Activated naive CD4-positive, alpha-beta T cell treated with Interleukin-2 at 50 U/mL for 16 hours (primary cell): ENCODE measurements at regions not wholly inside any gene's neighbourhood (a gene's known extent, or its start where the extent isn't known, plus 50 kb on each side); places are given as distances from the start of the nearest gene placed in this dataset.

Experiments used
- DNase-seq: peaks from one replicate; pipeline ENCODE4 v3.0.0-alpha.2; 2020

DNA sequence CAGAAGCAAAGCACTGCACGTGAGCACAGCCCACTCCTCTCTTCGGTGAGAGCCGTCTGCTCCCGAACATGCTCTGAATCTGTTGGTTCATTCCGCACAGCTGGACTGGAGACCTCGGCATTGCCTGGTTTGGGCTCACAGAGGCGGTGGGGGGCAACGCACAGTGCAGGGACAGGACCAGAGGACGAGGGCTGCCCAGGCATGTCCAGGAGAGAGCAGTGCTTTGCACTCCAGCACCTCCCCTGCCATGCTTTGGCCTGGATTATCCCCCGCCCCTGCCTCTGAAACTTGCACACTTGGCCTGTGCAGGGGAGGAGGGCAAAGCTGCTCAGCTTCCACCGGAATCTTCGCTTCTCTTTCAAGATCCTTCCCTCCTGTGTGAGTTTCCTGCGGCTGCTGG is 536.5 kb downstream of the BRD1 start:
- DNase-seq: no peak

DNA sequence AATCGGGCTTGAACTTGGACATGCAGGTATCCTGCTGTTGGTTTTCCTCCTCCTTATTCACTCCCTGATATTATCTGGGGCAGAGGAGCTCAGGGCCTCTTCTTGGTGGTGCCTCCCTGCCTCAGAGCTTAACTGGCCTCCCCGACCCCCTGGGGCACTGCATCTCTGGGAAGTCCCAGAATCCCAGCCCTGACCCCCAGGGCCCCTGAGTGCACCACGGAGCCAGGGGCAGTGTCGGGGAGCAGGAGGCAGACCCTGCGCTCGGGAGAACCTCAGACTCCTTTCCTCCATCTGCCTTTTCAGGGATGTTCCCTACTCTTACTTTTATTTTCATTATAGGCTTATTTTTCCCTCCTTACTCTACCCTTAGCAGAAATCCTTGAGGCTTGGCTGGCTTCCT is 537.0 kb downstream of the BRD1 start:
- DNase-seq: no peak

DNA sequence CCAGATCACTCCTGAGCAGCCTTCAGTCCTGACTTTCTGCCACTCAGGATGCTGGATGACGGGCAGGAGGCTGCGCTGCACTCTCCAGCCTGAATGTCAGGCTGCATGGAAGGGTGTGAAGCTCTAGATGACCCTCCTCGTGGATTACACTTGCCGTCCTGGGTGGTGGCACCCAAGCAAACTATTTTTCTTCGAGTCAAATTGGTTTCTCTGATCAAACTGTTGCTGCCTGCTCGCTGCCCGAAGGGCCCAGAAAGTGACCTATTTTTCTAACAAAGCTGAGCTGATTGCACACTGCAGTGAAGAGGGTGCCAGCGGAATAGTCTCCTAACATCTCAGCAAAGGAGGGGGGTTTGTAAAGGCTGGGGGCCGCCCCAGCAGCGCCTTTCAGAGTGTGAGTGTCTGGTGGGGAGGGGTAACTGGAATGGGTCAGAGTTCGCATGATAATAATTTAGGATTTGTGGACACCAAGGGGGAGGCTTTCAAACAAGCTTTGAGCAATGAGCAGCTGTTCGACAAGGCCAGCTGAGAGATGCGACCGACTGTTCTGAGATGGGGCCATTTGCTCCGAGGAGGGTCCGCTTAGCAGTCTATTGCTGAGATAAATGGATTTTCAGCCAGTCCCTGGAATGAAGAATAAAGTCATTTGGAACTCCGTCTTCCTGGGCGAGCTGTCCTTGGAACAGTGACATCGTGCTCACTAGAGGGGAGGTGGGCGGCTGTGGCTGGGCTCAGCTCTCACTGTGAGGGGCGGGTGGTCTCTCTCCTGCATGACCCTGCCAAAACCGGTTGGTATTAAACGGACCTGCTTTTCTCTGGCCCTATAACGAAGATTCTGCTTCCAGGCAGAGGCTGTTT is 537.6 kb downstream of the BRD1 start:
- no peak for DNase-seq

DNA sequence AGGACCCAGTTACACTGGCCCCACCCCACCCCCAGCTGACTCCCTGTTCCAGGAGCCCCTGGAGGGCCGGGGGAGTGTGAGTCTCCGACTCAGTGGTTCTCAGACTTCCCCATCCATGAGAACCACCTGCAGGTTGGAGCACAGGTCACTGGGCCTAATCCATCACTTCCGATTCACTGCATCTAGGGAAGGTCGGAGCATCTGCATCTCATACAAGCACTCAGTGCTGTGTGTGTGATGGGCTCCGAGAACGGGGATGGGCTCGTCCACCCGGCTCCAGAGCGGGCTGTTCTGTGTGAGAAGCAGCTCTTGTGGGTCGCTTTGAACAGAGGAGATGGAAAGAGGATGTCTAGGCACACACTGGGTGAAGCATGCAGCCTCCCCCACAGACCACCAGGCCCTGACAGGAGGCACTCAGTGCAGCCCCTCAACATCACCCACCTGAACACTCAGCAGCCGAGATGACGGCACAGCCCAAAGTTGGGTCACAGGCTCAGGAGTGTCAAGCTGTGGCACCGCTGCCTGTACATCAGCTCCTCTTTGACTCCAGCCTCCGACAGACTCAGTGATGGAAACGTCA is 541.4 kb downstream of the BRD1 start:
- no peak for DNase-seq

DNA sequence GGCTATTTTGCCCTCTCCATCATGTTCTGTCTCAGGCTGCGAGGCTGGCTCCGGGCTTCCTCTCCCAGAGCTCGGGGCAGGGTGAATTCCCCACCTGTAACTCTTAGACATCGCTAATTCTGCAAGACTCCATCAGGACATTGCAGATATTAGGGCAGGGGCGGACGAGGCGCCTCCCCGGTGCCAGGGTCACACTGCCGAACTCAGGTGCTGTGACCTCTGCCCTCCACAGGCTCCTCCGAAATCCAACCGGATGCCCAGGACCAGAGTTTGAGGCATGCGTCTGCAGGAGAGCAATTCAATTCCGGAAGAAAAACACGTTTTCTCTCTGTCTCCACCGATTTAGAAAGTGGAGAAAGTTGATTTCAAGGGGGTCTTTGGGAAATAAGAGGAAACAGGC is 542.7 kb downstream of the BRD1 start:
- no peak for DNase-seq

DNA sequence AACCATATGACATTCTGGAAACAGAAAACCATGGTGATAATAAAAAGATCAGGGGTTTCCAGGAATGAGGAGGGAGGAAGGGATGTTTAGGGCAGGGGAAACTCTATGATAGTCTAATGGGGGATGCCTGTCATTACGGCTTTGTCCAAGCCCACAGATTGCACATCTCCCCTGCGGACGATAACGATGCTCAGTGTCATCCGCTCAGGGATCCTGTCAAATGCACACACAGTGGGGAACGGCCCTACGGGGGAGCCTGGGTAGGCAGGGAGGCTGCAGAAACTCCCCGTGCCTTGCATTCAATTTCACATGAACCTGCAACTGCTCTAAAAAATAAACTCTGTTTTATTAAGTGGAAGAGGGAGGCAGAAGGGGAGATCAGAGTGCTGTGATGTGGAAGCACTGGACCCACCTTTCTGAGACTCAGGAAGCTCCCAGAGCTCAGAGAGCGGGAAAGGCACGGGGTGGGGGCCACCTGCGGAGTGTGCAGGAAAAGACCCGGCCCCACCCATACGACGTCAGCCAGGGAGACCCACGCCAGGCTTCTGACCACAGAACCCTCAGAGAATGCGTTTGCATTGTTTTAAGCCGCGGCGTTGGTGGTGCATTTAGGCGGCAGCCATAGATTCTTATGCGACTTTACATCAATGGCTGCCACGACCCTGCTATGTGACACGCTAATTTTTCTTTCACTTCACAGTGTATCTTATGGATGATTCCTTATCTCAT is 543.5 kb downstream of the BRD1 start:
- no peak for DNase-seq

DNA sequence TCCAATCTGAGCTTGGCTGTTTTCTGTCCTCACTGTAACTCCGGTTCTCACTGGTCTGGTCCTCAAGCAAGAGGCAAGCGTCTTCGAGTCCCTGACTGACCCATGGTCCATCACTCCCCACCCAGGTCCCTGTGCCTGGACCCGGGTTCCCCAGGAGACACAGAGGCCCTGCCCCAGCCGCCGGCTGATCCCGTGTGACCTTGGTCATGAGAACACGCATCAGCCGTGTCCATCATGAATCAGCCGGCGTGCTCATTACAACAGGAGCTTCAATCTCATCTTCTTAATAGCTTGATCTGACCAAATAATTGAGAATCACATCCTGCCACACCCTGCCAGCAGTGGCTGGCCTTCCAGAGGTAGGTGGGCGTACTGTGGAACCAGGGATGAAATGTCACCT is 545.1 kb downstream of the BRD1 start:
- no peak for DNase-seq

DNA sequence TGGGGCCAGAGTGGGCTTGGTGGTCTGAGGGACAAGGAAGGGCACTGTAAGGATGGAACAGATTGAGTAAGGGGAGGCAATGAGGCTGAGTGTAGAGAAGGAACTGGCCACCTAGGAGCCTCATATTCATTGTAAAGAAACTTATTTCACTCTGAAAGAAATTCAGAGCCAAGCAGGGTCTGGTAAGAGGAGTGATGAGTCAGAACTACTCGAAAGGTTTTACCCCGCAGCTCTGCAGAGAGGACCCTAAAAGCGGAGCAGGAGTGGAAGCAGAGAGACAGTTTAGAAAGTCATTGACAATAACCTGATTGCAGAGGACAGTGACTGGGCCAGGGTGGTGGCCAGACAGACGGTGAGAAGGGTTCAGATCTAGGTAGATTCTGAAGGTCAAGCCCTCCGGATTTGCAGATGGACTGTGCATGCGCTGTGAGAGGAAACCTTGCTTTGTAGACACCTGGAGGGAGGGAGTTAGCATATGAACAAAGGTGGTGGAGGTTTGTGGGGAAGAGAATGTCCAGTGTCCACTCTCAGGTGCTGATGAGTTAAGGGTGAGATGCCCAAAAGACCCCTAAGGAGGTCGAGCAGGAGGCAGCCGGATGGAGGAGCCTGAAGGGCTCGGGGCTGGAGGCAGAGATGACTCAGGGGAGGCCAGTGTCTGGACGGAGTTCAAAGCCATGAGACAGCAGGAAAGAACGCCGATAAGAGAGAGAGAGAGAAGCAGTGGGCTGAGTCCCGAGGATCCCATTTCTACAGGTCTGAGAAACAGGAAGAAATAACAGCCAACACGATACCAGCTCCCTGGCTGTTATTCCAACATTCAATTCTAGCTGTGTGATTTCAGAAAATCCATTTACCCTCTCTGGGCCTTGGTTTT is 546.0 kb downstream of the BRD1 start:
- no peak for DNase-seq

DNA sequence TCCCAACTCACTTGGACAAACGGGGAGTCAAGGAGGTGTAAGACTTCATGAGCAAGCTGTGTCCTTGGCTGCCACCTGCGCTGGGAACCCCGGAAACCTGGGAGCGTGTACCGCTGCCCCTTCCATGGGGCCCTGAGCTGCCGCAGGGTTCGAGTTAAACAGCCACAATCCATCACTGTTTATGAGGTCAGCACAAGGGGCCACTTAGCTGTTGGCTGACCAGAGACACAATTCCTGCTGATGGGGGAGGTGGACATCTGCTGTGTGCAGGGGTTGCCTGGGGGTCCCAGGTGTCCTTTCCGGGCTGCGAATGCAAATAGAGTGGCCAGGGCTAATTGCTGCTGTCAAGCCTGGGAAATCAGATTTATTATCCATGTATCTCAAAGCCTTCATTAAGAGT is 549.3 kb downstream of the BRD1 start:
- DNase-seq: no peak

DNA sequence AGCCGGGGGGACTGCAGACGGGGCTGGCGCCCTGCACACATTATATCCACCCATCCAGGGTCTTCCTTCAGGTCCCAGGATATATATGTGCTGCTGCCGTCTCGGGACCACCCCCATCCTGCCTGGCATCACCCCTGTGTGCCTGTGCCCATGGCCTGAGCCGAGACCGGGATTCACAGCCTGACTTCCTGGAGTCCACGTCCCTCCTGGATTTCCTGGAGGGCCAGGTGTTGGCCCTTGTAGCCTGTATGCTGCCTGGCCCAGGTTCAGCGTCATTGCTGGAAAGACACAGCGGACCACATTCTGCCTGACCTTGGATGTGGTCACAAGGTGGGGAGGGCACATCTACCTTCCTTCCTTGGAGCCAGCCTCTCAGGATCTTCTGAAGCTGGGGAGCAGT is 551.1 kb downstream of the BRD1 start:
- DNase-seq: no peak

DNA sequence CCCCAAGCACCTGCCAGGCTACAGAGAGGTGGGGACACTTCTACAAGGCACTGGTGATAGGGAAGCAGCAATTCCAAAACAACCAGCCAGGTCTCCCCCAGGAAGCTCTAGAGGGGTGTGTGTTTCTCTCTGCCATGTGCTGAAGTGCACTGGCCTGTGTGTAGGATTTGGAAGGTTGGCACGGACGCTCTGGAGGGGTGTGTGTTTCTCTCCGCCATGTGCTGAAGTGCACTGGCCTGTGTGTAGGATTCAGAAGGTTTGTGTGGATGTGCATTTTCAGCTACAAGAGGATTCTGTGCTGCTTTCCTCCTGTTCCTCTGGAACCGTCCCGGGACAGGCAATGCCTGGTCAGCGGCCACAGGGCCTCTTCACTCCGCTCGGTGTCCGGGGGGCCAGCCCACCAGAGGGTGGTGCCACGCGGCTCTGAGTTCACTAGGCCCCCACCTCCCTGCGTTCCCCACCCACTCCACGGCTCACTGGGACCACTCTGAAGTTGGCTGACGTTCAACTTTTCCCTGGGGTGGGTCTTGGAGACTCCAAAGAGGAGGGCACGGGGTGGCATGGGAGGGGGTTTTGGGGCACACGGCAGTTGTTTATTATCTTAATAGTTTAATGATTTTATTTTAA is 552.8 kb downstream of the BRD1 start:
- DNase-seq: no peak

DNA sequence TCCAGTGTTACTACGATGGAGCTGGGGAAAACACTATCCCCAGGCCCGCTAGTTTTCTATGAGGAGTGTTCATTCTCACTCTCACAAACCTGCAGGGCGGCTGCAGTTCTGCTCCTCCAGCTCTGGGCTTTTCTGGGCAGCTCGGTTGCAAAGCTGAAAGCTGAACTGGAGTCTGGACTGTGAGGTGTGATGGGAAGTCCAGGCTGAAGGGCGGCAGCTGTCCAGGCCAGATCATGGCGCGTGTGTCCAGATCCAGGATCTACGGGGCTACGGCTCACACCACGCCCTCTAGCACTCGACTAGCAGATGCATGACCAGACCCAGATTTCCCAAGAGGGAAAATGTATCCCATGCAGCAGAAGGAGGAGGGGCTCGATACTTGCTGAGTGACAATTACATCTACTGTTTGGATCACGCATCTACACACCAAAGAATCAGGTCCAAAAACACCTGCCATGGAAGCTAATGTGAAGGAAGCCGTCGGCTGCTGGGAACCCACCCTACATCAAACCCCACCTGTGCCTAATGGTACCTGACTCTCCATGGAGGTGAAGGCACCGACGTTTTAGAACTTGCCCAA is 555.0 kb downstream of the BRD1 start:
- no peak for DNase-seq

DNA sequence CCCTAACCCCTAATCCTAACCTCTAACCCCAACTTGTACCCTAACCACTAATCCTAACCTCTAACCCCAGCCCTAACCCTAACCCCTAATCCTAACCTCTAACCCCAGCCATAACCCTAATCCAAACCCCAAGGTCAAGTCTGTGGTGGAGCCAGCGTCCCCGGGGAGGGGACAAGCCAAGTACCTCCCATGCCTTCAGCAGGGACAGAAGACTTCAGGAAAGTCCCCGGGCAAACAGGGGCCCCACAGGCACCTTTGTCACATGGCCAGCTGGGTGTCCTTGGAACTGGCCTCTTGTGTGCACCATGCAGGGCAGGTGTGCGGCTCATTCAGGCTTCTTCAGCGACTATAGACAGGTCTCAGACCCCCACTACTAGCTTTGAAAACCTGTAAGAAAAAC is 555.8 kb downstream of the BRD1 start:
- DNase-seq: no peak

DNA sequence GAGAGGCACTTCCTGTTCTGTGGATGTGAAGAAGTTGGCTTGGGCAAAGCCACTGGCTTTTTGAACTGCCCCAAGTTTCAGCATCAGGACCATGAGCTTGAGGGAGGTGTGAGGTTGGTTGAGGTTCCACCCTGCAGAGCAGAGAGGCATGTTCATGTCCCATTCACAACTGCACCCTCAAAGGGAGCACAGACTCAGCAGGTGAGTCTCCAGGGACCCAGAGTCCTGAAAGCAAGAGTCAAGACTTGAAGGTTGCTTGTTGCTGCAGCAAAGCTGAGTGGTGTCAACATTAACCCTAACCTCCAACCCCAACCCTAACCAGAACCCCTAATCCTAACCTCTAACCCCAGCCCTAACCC is 556.3 kb downstream of the BRD1 start:
- no peak for DNase-seq

DNA sequence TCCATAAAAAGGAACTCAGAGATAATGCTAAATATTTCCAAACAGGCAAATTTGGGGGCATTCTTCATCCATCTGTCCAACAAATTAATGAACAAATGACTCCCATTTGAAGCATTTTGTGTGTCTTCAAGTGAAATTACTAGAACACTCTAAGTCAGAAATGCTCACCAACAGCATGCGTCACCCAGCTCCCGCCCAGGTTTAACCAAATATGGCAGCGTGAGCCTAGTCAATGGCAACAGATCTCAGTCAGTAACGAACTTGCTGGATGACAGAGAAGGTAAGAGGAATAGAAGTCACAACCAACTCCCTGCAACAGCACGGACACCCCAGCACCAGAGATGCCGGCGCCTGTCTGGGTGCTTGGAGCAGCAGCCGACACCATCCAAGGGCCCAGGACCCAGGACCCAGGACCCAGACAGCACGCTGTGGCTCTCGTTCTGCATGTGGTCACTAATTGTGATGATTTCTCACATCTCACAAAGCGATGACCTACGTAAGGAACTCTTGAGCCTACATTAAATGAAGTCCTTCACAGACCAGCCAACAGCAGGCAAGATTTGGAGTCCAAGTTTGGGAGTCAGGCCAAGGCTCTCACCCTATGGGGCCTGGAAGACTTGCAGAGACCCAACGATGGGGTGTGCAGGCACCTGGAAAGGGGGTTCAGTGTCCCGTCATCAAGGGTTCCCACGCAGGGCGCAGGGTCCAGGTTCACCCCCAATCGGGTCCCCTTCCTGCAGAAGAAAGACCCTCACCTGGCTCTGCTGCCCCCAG is 556.9 kb downstream of the BRD1 start:
- DNase-seq: no peak

DNA sequence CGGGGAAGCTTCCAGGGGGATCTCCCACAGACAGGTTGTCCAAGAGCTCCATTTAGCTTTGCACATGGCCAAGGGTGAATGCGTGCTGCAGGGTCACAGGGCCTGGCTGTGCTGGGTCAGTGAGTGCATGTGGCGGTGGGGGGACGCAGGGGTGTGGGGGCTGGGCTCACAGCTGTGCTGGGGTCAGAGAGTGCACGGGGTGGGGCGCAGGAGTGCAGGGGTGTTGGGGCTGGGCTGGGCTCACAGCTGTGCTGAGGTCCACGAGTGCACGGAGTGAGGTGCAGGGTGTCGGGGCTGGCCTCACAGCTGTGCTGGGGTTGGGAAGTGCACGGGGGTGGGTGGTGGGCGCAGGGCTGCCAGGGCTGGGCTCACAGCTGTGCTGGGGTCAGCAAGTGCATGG is 557.7 kb downstream of the BRD1 start:
- DNase-seq: no peak

DNA sequence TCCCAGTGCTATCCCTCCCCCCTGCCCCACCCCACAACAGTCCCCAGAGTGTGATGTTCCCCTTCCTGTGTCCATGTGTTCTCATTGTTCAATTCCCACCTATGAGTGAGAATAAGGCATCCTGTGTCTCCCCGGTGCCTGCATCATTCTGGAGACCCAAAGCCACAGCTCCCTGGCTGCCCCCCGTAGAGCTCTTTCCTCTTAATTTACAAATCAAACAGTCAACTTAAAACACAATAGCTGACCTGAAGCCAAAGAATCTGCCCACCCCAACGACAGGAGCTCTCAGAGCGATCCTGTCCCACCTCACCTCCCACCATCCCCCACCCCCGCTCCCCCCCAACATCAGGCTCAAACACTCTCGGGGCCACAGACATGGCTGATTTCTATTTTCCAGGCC is 558.3 kb downstream of the BRD1 start:
- no peak for DNase-seq

DNA sequence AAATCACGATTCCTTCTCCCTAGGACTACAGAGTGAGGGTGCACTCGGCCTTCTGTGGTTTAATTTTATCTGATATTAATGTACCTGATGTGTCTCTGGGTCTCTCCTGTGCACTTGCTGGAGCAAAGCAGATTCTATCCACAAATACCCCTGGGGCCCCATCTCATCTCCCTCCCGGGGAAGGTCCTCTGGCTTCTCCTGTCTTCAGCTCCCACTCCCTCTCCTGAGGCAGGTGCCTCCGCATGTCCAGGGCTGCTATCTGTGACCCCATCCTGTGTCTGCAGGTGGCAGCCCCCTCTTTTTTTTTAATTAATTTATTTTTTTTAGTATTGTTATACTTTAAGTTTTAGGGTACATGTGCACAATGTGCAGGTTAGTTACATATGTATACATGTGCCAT is 558.7 kb downstream of the BRD1 start:
- no peak for DNase-seq

DNA sequence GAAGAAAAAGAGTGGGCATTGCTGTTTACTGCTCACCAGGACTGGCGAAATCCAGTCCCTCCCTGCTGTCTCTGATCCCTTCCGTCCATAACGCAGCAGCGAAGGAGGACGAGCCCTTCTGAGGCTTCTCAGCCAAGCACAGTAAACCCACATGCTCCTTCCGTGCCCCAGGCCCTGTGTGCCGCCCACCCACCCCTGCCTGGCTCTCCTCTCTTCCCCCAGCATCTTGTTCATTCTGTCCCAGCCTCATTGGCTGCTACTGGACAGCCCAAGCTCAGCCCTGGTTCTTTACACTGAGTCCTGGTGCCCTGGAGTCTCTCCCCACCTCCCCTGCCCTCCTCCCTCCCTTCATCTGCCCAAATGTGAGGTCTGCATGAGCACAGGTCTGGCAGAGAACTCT is 559.7 kb downstream of the BRD1 start:
- no peak for DNase-seq

DNA sequence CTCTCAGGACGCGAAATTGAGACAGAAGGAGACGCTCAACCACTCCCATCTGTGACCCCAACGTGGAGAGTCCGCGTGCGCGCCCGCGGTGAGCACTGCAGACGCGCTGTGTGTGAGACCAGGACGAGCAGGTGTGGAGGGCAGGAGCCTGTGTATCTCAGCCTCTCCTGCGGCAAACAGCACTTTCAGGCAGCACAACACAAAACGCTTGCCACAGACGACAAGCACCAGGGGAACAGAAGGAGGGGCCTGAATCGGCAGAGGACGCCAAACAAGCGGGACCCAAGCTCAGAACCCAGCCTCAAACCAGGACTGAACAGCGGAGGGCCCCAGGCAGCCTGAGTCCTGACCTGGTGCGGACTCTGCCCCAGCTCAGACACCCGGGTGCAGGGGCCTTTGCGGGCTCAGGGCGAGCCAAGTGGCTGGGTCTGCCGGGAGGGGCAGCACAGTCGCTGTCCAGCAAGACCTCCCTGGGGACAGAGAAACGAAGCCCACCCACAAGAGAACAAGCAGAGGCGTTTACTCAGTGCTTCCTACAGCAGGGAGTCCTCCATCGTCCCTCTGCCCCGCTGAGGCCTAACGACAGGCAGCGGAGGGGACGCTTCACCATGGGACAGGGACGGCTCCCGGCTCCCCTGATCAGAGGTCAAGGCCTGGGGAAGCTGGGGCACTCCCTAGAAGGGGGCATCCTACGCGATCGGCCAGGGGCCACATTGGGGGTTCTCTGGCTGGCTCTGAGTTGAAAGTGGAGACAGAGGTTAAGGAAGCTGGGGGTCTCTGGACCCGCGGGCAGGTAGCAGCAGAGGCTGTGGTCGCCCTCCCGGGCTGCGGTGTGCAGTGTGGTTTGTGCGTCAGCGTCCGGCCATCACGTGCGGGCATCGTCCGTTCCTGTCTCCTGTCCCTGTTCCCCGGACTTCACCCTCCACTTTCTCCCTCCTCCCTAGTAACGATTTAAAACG is 560.8 kb downstream of the BRD1 start:
- no peak for DNase-seq
